ENCODE measurements at regions not wholly inside any gene's neighbourhood (a gene's known extent, or its start where the extent isn't known, plus 50 kb on each side); places are given as distances from the start of the nearest gene placed in this dataset.

- ATAC-seq, result peak; percentile 43; the same call in 1 of the 3 replicates
- no peak for TF ChIP-seq TSHZ2 (CRISPR knock-in tag; IDR thresholded peaks at IDR 0.05)
- TF ChIP-seq PATZ1 (CRISPR knock-in tag; IDR thresholded peaks at IDR 0.05; ENCODE audit: borderline replicate concordance), result no peak
- no peak for TF ChIP-seq BACH2 (CRISPR knock-in tag; IDR thresholded peaks at IDR 0.05; ENCODE audit: borderline replicate concordance)
- no peak for TF ChIP-seq ZNF565 (CRISPR knock-in tag; conservative IDR thresholded peaks at IDR 0.05; ENCODE audit: low read depth)
- TF ChIP-seq OSR1 (CRISPR knock-in tag; IDR thresholded peaks at IDR 0.05), result no peak
- no peak for TF ChIP-seq PPARA (CRISPR knock-in tag; IDR thresholded peaks at IDR 0.05; ENCODE audit: borderline replicate concordance)
- no peak for TF ChIP-seq CSDC2 (CRISPR knock-in tag; IDR thresholded peaks at IDR 0.05)
- no peak for TF ChIP-seq ZC3H10 (CRISPR knock-in tag; IDR thresholded peaks at IDR 0.05)
- TF ChIP-seq POU6F1 (CRISPR knock-in tag; IDR thresholded peaks at IDR 0.05; ENCODE audit: borderline replicate concordance, low read depth), result no peak
- no peak for TF ChIP-seq ZNF70 (CRISPR knock-in tag; IDR thresholded peaks at IDR 0.05)
- no peak for TF ChIP-seq ZNF8 (CRISPR knock-in tag; IDR thresholded peaks at IDR 0.05)
- TF ChIP-seq CSRNP3 (CRISPR knock-in tag; IDR thresholded peaks at IDR 0.05), result no peak
- no peak for TF ChIP-seq ARNTL (CRISPR knock-in tag; IDR thresholded peaks at IDR 0.05; ENCODE audit: borderline replicate concordance, low read depth)
- no peak for TF ChIP-seq TOX (CRISPR knock-in tag; IDR thresholded peaks at IDR 0.05; ENCODE audit: borderline replicate concordance)
- TF ChIP-seq CREB5 (CRISPR knock-in tag; IDR thresholded peaks at IDR 0.05; ENCODE audit: low read depth), result no peak
Observed at GRCh38 chr4:113849771-113850170, 88.2 kb upstream of the CAMK2D start.

GRCh38 chr4:113847710-113848109 lies 86.2 kb upstream of the CAMK2D start:
- TF ChIP-seq ZNF565 (CRISPR knock-in tag; conservative IDR thresholded peaks at IDR 0.05; ENCODE audit: low read depth), result no peak
- TF ChIP-seq BACH2 (CRISPR knock-in tag; IDR thresholded peaks at IDR 0.05; ENCODE audit: borderline replicate concordance), result no peak
- no peak for TF ChIP-seq ZNF70 (CRISPR knock-in tag; IDR thresholded peaks at IDR 0.05)
- TF ChIP-seq CSRNP3 (CRISPR knock-in tag; IDR thresholded peaks at IDR 0.05), result no peak
- TF ChIP-seq ZFP3 (CRISPR knock-in tag; IDR thresholded peaks at IDR 0.05), result no peak
- no peak for TF ChIP-seq TCF4 (CRISPR knock-in tag; IDR thresholded peaks at IDR 0.05; ENCODE audit: borderline replicate concordance)
- no peak for TF ChIP-seq RARB (CRISPR knock-in tag; IDR thresholded peaks at IDR 0.05)
- no peak for TF ChIP-seq ARNTL (CRISPR knock-in tag; IDR thresholded peaks at IDR 0.05; ENCODE audit: borderline replicate concordance, low read depth)
- TF ChIP-seq POU6F1 (CRISPR knock-in tag; IDR thresholded peaks at IDR 0.05; ENCODE audit: borderline replicate concordance, low read depth), result no peak
- TF ChIP-seq ZFP30 (CRISPR knock-in tag; IDR thresholded peaks at IDR 0.05), result no peak
- no peak for ATAC-seq
